ENCODE measurements at regions not wholly inside any gene's neighbourhood (a gene's known extent, or its start where the extent isn't known, plus 50 kb on each side); places are given as distances from the start of the nearest gene placed in this dataset.

DNA sequence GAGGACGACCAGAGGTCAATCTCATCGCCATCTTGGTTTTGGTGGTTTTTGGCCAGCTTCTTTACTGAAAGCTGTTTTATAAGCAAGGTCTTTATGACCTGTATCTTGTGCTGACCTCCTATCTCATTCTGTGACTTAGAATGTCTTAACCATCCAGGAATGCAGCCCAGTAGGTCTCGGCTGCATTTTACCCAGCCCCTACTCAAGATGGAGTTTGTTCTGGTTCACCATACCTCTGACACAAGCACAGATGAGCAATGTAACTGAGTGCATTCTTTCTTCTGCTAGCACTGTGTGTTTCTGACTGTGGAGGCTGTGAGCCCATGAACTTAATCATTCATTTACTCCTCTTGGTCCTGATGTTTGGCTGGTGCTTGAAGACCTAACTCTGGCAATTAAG is 794.5 kb upstream of the CELF2 start:
- Histone ChIP-seq H3K36me3 (no peaks in the 10 kb centered on the region), H3K4me1 (no peaks in the 10 kb centered on the region), H3K4me3 (no peak overlapping the region), H3K27me3 (no peaks in the 10 kb centered on the region), H3K27ac (no peak overlapping the region), H3K9me3 (no peaks in the 10 kb centered on the region)
- no peak for DNase-seq
- TF ChIP-seq, protein P1, sequence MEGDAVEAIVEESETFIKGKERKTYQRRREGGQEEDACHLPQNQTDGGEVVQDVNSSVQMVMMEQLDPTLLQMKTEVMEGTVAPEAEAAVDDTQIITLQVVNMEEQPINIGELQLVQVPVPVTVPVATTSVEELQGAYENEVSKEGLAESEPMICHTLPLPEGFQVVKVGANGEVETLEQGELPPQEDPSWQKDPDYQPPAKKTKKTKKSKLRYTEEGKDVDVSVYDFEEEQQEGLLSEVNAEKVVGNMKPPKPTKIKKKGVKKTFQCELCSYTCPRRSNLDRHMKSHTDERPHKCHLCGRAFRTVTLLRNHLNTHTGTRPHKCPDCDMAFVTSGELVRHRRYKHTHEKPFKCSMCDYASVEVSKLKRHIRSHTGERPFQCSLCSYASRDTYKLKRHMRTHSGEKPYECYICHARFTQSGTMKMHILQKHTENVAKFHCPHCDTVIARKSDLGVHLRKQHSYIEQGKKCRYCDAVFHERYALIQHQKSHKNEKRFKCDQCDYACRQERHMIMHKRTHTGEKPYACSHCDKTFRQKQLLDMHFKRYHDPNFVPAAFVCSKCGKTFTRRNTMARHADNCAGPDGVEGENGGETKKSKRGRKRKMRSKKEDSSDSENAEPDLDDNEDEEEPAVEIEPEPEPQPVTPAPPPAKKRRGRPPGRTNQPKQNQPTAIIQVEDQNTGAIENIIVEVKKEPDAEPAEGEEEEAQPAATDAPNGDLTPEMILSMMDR (IDR thresholded peaks at IDR 0.05): no peak
- no peak for TF ChIP-seq POLR2A (IDR thresholded peaks at IDR 0.05)
- no peak for TF ChIP-seq EP300 (IDR thresholded peaks at IDR 0.05)
- no peak for TF ChIP-seq POLR2AphosphoS5 (IDR thresholded peaks at IDR 0.05)
- 79 to 91% methylated on average over 3 of the region's 3 CpGs for WGBS, 2 donors
- intact Hi-C loops (cut with DNase I): no loop called here

DNA sequence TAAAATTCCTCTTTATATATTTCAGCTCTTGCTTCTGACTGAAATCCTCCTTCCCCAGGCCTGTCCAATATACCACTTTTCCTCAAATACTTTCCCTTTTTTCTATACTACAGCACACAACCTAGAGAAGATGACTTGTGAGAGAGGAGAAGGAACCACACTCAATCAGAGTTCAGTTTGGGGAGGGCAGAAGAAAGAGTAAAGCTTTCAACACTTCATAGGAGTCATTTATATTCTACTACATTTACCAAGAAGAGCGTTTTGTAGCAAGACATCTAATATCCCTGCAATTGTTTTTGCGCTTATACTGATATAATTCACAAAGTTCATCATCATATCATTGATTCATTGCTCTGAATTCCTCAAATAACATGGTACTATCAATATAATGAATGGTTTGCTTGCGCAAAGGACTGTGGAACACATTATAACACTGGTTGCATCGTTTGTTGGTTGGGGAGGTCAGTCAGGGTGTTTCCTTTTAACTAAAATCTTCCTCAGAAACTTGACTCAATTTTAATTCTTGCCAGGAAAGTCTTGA is 792.5 kb upstream of the CELF2 start:
- no peak overlapping the region for H3K4me3 ChIP-seq
- H3K4me1 ChIP-seq: no peaks in the 10 kb centered on the region
- WGBS, 2 donors: 57 to 62% methylated on average over 4 of the region's 4 CpGs
- H3K27me3 ChIP-seq: no peaks in the 10 kb centered on the region
- H3K27ac ChIP-seq: no peak overlapping the region
- TF ChIP-seq POLR2A (IDR thresholded peaks at IDR 0.05) (no peak), EP300 (IDR thresholded peaks at IDR 0.05) (no peak), POLR2AphosphoS5 (IDR thresholded peaks at IDR 0.05) (no peak)
- TF ChIP-seq, protein P1 (IDR thresholded peaks at IDR 0.05): no peak
- no peak for DNase-seq
- no peaks in the 10 kb centered on the region for H3K36me3 ChIP-seq
- H3K9me3 ChIP-seq: no peaks in the 10 kb centered on the region
- intact Hi-C loops (cut with DNase I): no loop called here

DNA sequence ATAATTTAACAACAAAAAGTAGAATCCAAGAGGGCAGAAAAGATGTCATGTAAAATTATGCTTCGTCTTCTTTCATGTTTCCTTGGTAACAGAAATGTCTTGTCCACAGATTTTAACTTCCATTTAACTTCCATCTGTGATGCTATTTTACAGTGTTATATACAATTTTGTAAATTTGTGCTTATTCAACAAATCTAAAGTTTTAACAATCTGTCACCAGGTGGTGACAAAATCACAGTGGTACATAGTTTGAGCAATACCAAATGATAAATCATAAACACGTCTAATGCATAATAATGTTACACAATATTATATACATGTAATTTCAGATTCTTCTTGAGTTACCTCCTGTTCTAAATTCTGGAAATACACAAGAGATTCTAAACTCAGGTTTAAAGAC is 784.4 kb upstream of the CELF2 start:
- intact Hi-C loops (cut with DNase I): no loop called here
- H3K9me3 ChIP-seq: no peaks in the 10 kb centered on the region
- no peak overlapping the region for H3K27ac ChIP-seq
- H3K36me3 ChIP-seq: no peaks in the 10 kb centered on the region
- 34 to 63% methylated on average over 2 of the region's 2 CpGs for WGBS, 2 donors
- H3K4me1 ChIP-seq: no peaks in the 10 kb centered on the region
- no peak for DNase-seq
- H3K27me3 ChIP-seq: no peaks in the 10 kb centered on the region
- H3K4me3 ChIP-seq: no peak overlapping the region
- no peak for TF ChIP-seq POLR2AphosphoS5 (IDR thresholded peaks at IDR 0.05)
- no peak for TF ChIP-seq EP300 (IDR thresholded peaks at IDR 0.05)
- TF ChIP-seq, protein P1 (IDR thresholded peaks at IDR 0.05): no peak
- no peak for TF ChIP-seq POLR2A (IDR thresholded peaks at IDR 0.05)

DNA sequence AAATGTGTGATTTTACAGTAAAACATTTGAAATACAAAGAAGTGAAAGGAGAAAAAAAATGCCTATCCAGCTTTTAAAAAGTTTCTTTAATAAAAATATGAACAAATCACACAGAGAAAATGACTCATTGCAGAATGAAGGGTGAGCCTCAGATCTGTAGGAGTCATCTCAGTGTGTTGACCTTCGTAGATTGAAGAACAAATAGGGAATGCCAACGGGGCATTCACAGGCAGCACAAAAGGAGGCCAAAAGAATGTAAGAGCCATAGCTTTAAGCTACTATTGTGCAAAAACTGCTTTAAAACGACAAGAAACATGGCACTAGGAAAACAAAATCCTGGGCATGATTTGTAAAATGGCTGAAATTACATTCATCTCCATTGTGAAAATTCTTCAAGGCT is 782.7 kb upstream of the CELF2 start:
- WGBS, 2 donors: 52 to 67% methylated on average over 3 of the region's 3 CpGs
- no peak for DNase-seq
- TF ChIP-seq, protein P1 (IDR thresholded peaks at IDR 0.05): no peak
- no peak for TF ChIP-seq POLR2A (IDR thresholded peaks at IDR 0.05)
- no peak for TF ChIP-seq EP300 (IDR thresholded peaks at IDR 0.05)
- no peak for TF ChIP-seq POLR2AphosphoS5 (IDR thresholded peaks at IDR 0.05)
- H3K4me1 ChIP-seq: no peaks in the 10 kb centered on the region
- no peaks in the 10 kb centered on the region for H3K27me3 ChIP-seq
- intact Hi-C loops (cut with DNase I): no loop called here
- no peak overlapping the region for H3K27ac ChIP-seq
- H3K4me3 ChIP-seq: no peak overlapping the region
- H3K36me3 ChIP-seq: no peaks in the 10 kb centered on the region
- no peaks in the 10 kb centered on the region for H3K9me3 ChIP-seq

DNA sequence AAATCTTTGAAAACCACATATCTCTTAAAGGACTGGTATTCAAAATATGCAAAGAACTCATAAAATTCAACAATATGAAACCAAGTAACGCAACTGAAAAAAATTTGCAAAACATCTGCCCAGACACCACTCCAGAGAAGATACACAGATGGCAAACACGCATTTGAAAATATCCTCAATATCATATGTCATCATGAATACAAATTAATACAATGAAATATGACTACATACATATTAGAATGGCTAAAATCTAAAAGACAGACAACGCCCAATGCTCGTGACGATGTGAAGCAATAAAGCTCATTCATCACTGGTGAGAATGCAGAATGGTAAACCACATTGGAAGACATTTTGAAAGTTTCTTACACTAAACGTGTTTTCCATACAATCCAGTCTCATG is 770.1 kb upstream of the CELF2 start:
- intact Hi-C loops (cut with DNase I): no loop called here
- WGBS, 2 donors: 85 to 90% methylated on average over 6 of the region's 6 CpGs
- TF ChIP-seq POLR2A (IDR thresholded peaks at IDR 0.05) (no peak), EP300 (IDR thresholded peaks at IDR 0.05) (no peak), POLR2AphosphoS5 (IDR thresholded peaks at IDR 0.05) (no peak)
- TF ChIP-seq, protein P1 (IDR thresholded peaks at IDR 0.05): no peak

More for the DNA sequence above, 770.1 kb upstream of the CELF2 start:
- DNase-seq: no peak
- H3K4me1 ChIP-seq: no peaks in the 10 kb centered on the region
- no peak overlapping the region for H3K4me3 ChIP-seq
- H3K27ac ChIP-seq: no peak overlapping the region
- no peaks in the 10 kb centered on the region for H3K36me3 ChIP-seq
- no peaks in the 10 kb centered on the region for H3K27me3 ChIP-seq
- H3K9me3 ChIP-seq: peaks cover 0 to 3% (median 0%) of the 10 kb centered on the region in 4 donors
